ENCODE measurements at regions not wholly inside any gene's neighbourhood (a gene's known extent, or its start where the extent isn't known, plus 50 kb on each side); places are given as distances from the start of the nearest gene placed in this dataset.

DNA sequence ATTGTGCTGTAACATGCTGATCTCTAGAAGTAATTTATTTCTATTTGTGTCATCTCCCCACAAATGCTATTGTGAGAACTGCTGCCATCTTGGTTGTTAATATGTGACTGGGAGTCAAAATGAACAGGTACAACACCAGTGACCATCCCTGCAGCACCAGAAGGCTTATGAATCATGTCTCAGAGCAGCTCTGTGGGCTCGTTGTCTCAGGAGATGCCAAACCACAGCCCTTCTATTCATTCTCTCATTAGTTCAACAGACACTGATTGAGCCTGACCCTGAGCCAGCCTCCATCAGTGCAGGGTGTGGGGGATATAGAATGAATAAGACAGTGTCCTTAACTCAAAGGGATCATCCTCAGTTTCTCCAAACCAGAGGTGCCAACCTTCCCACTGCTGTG is 92.5 kb downstream of the UTP18 start:
- TF ChIP-seq, protein P1, sequence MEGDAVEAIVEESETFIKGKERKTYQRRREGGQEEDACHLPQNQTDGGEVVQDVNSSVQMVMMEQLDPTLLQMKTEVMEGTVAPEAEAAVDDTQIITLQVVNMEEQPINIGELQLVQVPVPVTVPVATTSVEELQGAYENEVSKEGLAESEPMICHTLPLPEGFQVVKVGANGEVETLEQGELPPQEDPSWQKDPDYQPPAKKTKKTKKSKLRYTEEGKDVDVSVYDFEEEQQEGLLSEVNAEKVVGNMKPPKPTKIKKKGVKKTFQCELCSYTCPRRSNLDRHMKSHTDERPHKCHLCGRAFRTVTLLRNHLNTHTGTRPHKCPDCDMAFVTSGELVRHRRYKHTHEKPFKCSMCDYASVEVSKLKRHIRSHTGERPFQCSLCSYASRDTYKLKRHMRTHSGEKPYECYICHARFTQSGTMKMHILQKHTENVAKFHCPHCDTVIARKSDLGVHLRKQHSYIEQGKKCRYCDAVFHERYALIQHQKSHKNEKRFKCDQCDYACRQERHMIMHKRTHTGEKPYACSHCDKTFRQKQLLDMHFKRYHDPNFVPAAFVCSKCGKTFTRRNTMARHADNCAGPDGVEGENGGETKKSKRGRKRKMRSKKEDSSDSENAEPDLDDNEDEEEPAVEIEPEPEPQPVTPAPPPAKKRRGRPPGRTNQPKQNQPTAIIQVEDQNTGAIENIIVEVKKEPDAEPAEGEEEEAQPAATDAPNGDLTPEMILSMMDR (conservative IDR thresholded peaks at IDR 0.05; ENCODE audit: low read depth in 2 of 2), result no peak
- TF ChIP-seq EZH2 (IDR thresholded peaks at IDR 0.05; ENCODE audit: low read depth, unreplicated experiment) (no peak), JUNB (IDR thresholded peaks at IDR 0.05; ENCODE audit: unreplicated experiment) (no peak), EZH2phosphoT487 (IDR thresholded peaks at IDR 0.05; ENCODE audit: unreplicated experiment) (no peak), ZNF331 (CRISPR knock-in tag; IDR thresholded peaks at IDR 0.05; ENCODE audit: low read depth) (no peak)
